SK-N-SH (cell line): ENCODE measurements at regions not wholly inside any gene's neighbourhood (a gene's known extent, or its start where the extent isn't known, plus 50 kb on each side); places are given as distances from the start of the nearest gene placed in this dataset.

Experiments used
- EZH2phosphoT487 ChIP-seq: fragments of 200-600 bp; sonication (generic); IDR thresholded peaks from 2 replicates; pipeline ENCODE4 v1.6.1; 2017; ENCODE audit warnings: low read depth, mixed run types, mild to moderate bottlenecking, antibody characterized with exemption, moderate library complexity, borderline replicate concordance
- FOSL2 ChIP-seq: IDR thresholded peaks from 2 replicates; pipeline ENCODE4 v1.4.0; 2012; ENCODE audit warnings: low read depth, mild to moderate bottlenecking, moderate library complexity, borderline replicate concordance
- FOXJ3 ChIP-seq: sonication (generic); formaldehyde crosslinking; IDR thresholded peaks from 2 replicates; pipeline ENCODE4 v1.5.1; 2020; ENCODE audit warnings: mild to moderate bottlenecking, missing genetic modification reagents
- FOXM1 ChIP-seq: IDR thresholded peaks from 2 replicates; pipeline ENCODE4 v1.4.0; 2012; ENCODE audit warnings: low read depth, mild to moderate bottlenecking
- MAX ChIP-seq: IDR thresholded peaks from 2 replicates; pipeline ENCODE4 v1.4.0; 2012; ENCODE audit warnings: low read depth
- RAD21 ChIP-seq: IDR thresholded peaks from 2 replicates; pipeline ENCODE4 v1.6.1; 2012; ENCODE audit warnings: mild to moderate bottlenecking, low read length
- RCOR1 ChIP-seq: fragments of 150-350 bp; IDR thresholded peaks from 2 replicates; pipeline ENCODE4 v1.6.1; 2017; ENCODE audit warnings: antibody characterized with exemption, low read length
- RFX5 ChIP-seq: IDR thresholded peaks from 2 replicates; pipeline ENCODE4 v1.6.1; 2012; ENCODE audit warnings: mild to moderate bottlenecking, improper control_type of control experiment, low read length
- RXRA ChIP-seq: IDR thresholded peaks from 2 replicates; pipeline ENCODE4 v1.4.0; 2012; ENCODE audit warnings: low read depth, mild to moderate bottlenecking, borderline replicate concordance
- SIN3A ChIP-seq: IDR thresholded peaks from 2 replicates; pipeline ENCODE4 v1.6.1; 2012; ENCODE audit warnings: low read depth, mild to moderate bottlenecking, low read length, moderate library complexity, borderline replicate concordance
- TAF1 ChIP-seq: IDR thresholded peaks from 2 replicates; pipeline ENCODE4 v1.6.1; 2012; ENCODE audit warnings: low read depth, mild to moderate bottlenecking, low read length, moderate library complexity, borderline replicate concordance
- ZBTB33 ChIP-seq: IDR thresholded peaks from 2 replicates; pipeline ENCODE4 v1.4.0; 2012; ENCODE audit warnings: low read depth, borderline replicate concordance
- TF ChIP-seq, protein P1 (sequence below): fragments of 200-600 bp; sonication (generic); IDR thresholded peaks from 2 replicates; pipeline ENCODE4 v1.6.1; 2017; ENCODE audit warnings: antibody characterized with exemption, mild to moderate bottlenecking, moderate library complexity

DNA sequence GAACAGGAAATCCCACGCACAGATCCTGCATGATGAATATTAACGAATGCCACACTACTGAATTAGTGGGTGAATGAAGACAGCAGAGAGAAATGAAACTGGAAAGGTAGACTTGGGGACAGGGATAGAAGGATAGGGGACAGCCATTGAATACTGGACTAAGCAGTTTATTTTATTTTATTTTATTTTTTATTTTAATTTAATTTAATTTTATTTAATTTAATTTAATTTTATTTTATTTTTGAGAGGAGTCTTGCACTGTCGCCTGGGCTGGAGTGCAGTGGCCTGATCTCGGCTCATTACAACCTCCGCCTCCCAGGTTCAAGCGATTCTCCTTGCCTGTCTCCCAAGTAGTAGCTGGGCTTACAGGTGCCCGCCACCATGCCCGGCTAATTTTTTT is 385.2 kb downstream of the GPAT3 start:
- TF ChIP-seq, protein P1, sequence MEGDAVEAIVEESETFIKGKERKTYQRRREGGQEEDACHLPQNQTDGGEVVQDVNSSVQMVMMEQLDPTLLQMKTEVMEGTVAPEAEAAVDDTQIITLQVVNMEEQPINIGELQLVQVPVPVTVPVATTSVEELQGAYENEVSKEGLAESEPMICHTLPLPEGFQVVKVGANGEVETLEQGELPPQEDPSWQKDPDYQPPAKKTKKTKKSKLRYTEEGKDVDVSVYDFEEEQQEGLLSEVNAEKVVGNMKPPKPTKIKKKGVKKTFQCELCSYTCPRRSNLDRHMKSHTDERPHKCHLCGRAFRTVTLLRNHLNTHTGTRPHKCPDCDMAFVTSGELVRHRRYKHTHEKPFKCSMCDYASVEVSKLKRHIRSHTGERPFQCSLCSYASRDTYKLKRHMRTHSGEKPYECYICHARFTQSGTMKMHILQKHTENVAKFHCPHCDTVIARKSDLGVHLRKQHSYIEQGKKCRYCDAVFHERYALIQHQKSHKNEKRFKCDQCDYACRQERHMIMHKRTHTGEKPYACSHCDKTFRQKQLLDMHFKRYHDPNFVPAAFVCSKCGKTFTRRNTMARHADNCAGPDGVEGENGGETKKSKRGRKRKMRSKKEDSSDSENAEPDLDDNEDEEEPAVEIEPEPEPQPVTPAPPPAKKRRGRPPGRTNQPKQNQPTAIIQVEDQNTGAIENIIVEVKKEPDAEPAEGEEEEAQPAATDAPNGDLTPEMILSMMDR: no peak
- TF ChIP-seq RCOR1 (no peak), FOSL2 (no peak), TAF1 (no peak), RAD21 (no peak), RFX5 (no peak), MAX (no peak), ZBTB33 (no peak), FOXM1 (no peak), EZH2phosphoT487 (no peak), SIN3A (no peak), RXRA (no peak), FOXJ3 (CRISPR knock-in tag) (no peak)
